ENCODE measurements at regions not wholly inside any gene's neighbourhood (a gene's known extent, or its start where the extent isn't known, plus 50 kb on each side); places are given as distances from the start of the nearest gene placed in this dataset.

- TF ChIP-seq CTCF (IDR thresholded peaks at IDR 0.05; ENCODE audit: borderline replicate concordance, insufficient read depth, low read depth, low read length), result no peak
- no peak overlapping the region for H3K4me3 ChIP-seq (ENCODE audit: low read depth, low read length)
These were observed 125.0 kb upstream of the PPP2R2D start for GRCh38 chr10:131775833-131776232.

GRCh38 chr10:131776496-131776895, 124.3 kb upstream of the PPP2R2D start:
- no peak overlapping the region for H3K4me3 ChIP-seq (ENCODE audit: low read depth, low read length)
- TF ChIP-seq CTCF (IDR thresholded peaks at IDR 0.05; ENCODE audit: borderline replicate concordance, insufficient read depth, low read depth, low read length), result no peak

DNA sequence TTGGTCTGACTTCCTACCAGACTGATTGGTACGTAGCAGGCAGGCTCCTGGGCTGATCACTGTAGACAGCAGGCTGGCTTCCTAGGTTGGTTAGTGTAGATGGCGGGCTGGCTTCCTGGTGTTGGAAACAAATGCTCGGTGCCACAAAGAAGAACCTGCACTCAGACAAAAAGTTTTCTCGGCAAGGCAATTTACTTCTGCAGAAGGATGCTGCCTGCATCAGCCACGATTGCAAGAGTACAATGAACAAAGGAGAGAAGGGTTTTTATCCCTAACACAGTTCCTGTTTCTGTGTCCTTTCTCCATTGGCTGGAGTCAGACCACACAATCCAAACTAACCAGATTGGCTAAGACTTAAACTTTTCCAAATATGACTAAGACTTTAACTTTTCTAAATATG, 123.6 kb upstream of the PPP2R2D start:
- no peak for TF ChIP-seq CTCF (IDR thresholded peaks at IDR 0.05; ENCODE audit: borderline replicate concordance, insufficient read depth, low read depth, low read length)
- no peak overlapping the region for H3K4me3 ChIP-seq (ENCODE audit: low read depth, low read length)

- H3K4me3 ChIP-seq (ENCODE audit: low read depth, low read length), result no peak overlapping the region
- no peak for TF ChIP-seq CTCF (IDR thresholded peaks at IDR 0.05; ENCODE audit: borderline replicate concordance, insufficient read depth, low read depth, low read length)
These were observed 122.9 kb upstream of the PPP2R2D start for GRCh38 chr10:131777921-131778320.

GRCh38 chr10:131778385-131778784, 122.4 kb upstream of the PPP2R2D start:
- TF ChIP-seq CTCF (IDR thresholded peaks at IDR 0.05; ENCODE audit: borderline replicate concordance, insufficient read depth, low read depth, low read length), result no peak

DNA sequence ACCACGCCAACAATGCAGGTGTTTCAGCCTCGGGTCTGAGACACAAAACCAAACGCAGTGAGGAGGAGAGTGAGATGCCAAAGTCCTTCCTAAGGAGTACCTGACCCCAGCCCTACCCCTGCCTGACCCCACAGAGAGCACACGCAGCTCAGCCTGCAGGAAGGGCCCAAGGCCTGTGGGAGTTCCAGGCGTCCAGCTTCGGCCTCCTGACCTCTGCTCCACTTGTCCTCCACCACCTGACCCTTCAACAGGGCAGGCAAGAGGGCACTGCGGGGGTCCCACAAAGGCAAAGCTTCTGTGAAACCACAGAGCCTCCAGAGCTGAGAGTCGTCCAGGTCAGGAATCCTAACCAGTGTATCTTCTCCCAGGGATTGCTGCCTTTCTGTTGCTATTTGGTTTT, 122.0 kb upstream of the PPP2R2D start:
- TF ChIP-seq CTCF (IDR thresholded peaks at IDR 0.05; ENCODE audit: borderline replicate concordance, insufficient read depth, low read depth, low read length), result no peak
- no peak overlapping the region for H3K4me3 ChIP-seq (ENCODE audit: low read depth, low read length)

More at GRCh38 chr10:131778385-131778784, 122.4 kb upstream of the PPP2R2D start:
- H3K4me3 ChIP-seq (ENCODE audit: low read depth, low read length), result no peak overlapping the region

- TF ChIP-seq CTCF (IDR thresholded peaks at IDR 0.05; ENCODE audit: borderline replicate concordance, insufficient read depth, low read depth, low read length), result no peak
- no peak overlapping the region for H3K4me3 ChIP-seq (ENCODE audit: low read depth, low read length)
These were observed 121.0 kb upstream of the PPP2R2D start for GRCh38 chr10:131779661-131780394.
